Right forelimb (tissue), 1 donor: ENCODE measurements at regions not wholly inside any gene's neighbourhood (a gene's known extent, or its start where the extent isn't known, plus 50 kb on each side); places are given as distances from the start of the nearest gene placed in this dataset.
"Not testable (repeated sequence)": the region's sequence is repeated elsewhere in the genome, so short reads cannot be mapped to it uniquely, and the experiment has no call there.

ENCODE experiments used
- DNase-seq: peaks from one replicate; pipeline ENCODE4 v3.0.0-alpha.2; 2018

DNA sequence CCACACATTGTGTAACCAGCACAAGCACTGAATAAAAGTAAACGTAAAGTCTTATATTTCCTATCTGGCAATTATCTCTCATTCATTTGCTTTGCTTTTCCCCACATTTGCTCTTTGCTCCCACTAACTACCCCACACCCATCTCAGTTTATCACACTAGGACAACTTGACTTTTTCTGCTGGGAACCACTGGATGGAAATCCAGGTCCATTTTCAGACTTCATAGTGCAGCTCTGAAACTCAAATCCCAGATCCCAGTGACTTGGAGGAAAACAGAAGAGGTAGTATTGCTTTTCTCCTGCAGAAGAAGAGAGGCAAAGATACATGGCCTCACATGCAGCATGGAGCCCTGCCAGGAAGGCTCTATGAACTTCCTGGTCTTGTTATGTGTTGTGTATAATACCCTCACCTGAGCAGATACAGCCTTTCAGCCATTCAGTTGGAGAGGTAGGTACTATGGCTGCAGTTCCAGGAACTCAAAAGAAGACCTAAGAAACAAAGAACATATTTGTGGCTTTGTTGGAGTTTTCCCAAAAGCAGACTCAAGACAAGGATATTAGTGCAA is 90.0 kb upstream of the NIPBL start:
- DNase-seq, result no peak

GRCh38 chr5:36787365-36788093 is 89.0 kb upstream of the NIPBL start:
- DNase-seq, result no peak

DNA sequence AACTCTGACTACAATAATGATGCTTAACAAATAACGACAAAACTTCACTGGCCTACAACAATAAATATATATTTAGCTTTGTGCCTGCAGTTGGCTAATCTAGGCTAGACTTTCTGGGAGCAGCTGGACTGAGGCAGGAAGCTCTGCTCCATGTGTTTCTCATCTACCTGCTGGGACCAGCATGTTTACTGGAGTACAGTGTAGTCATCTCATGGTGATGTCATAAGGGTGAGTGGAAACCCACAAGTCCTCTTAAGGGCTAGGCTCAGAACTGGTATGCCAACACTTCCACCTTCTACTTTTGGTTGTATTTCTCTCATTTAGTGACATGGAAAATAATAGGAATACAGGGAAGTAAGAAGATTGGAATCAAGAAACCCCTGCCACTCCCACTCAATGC is 85.7 kb upstream of the NIPBL start:
- no peak for DNase-seq

GRCh38 chr5:36792560-36793180 is 83.9 kb upstream of the NIPBL start:
- no peak for DNase-seq

DNA sequence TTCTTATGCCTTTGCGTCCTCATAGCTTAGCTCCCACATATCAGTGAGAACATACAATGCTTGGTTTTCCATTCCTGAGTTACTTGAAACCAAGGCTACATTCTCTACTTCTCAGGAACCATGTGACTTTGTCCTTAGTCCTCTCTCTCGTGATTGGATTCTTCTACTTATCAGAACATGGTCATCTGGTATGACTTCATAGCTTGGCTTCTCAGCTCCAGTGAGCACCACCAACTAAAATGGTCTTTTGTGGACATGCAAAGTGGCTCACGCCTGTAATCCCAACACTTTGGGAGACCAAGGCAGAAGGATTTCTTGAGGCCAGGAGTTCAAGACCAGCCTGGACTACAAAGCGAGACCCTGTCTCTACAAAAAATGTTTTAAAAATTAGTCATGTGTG is 81.2 kb upstream of the NIPBL start:
- no peak for DNase-seq

- DNase-seq, result no peak
Observed at GRCh38 chr5:36796155-36796554, 80.4 kb upstream of the NIPBL start.

- DNase-seq, result no peak
Observed at GRCh38 chr5:36801523-36801922, 75.0 kb upstream of the NIPBL start.

- no peak for DNase-seq
Observed at GRCh38 chr5:36802187-36802586, 74.4 kb upstream of the NIPBL start.

DNA sequence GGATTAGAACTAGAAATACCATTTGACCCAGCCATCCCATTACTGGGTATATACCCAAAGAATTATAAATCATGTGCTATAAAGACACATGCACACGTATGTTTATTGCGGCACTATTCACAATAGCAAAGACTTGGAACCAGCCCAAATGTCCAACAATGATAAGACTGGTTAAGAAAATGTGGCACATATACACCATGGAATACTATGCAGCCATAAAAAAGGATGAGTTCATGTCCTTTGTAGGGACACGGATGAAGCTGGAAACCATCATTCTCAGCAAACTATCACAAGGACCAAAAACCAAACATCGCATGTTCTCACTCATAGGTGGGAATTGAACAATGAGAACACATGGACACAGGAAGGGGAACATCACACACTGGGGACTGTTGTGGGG is 63.3 kb upstream of the NIPBL start:
- not testable (repeated sequence) for DNase-seq

- no peak for DNase-seq
Observed at GRCh38 chr5:36815871-36816270, 60.7 kb upstream of the NIPBL start.

GRCh38 chr5:36820900-36821299 is 55.7 kb upstream of the NIPBL start:
- DNase-seq, result no peak

GRCh38 chr5:36826694-36827093 is 49.9 kb upstream of the NIPBL start:
- DNase-seq, result no peak
